Bronchial epithelial cell (primary cell): ENCODE measurements at regions not wholly inside any gene's neighbourhood (a gene's known extent, or its start where the extent isn't known, plus 50 kb on each side); places are given as distances from the start of the nearest gene placed in this dataset.
A peak's percentile ranks its signal among the peaks of the same experiment; 100 is the strongest.

ENCODE experiments used
- DNase-seq: peaks from one replicate; pipeline ENCODE4 v3.0.0-alpha.2; 2010; ENCODE audit warnings: low read depth
- FAIRE-seq: peaks from 2 replicates; lab custom pipeline; 2011; peaks lifted over from hg19 to GRCh38; lab: Jason Lieb, UNC
- H3K27me3 ChIP-seq: 2 replicates; pipeline ENCODE4 v1.5.1; 2011; ENCODE audit warnings: low read length; ENCODE audit not compliant: control insufficient read depth, insufficient read depth
- H3K36me3 ChIP-seq: 2 replicates; pipeline ENCODE4 v1.5.1; 2011; ENCODE audit warnings: low read length; ENCODE audit not compliant: control insufficient read depth, insufficient read depth
- H3K4me3 ChIP-seq: 2 replicates; pipeline ENCODE4 v1.5.1; 2011; ENCODE audit warnings: mild to moderate bottlenecking, low read depth, low read length, control low read depth
- TF ChIP-seq, protein P1 (sequence below): IDR thresholded peaks from 2 replicates; pipeline ENCODE4 v1.5.1; 2011; ENCODE audit warnings: mild to moderate bottlenecking, moderate library complexity, low read length, control low read depth, inconsistent platforms; ENCODE audit not compliant: insufficient read depth, severe bottlenecking

DNA sequence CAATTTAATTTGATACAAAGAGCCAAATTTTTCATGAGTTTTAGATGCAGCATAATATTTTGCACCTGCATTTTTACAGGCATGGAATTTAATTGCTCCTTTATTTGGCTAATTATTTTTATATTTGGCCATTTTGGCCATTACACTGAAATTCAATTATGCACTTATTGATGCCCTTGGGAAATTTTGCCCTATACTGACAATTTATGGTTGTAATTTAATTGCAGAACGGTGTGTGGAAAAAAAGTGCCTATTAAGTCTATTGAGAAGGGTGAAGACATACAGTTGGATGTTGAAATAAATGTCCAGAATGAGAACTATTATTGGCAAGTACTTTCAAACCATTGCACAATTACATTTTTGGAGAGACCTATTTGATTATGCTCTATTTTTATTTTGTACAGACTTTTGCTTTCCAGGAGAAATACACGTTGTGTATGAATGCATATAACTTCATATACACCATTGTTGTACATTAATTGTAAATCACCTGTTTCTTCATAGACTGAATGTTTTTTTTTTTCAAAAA, 1319.3 kb upstream of the CDH2 start:
- no peaks in the 10 kb centered on the region for H3K27me3 ChIP-seq
- TF ChIP-seq, protein P1, sequence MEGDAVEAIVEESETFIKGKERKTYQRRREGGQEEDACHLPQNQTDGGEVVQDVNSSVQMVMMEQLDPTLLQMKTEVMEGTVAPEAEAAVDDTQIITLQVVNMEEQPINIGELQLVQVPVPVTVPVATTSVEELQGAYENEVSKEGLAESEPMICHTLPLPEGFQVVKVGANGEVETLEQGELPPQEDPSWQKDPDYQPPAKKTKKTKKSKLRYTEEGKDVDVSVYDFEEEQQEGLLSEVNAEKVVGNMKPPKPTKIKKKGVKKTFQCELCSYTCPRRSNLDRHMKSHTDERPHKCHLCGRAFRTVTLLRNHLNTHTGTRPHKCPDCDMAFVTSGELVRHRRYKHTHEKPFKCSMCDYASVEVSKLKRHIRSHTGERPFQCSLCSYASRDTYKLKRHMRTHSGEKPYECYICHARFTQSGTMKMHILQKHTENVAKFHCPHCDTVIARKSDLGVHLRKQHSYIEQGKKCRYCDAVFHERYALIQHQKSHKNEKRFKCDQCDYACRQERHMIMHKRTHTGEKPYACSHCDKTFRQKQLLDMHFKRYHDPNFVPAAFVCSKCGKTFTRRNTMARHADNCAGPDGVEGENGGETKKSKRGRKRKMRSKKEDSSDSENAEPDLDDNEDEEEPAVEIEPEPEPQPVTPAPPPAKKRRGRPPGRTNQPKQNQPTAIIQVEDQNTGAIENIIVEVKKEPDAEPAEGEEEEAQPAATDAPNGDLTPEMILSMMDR: no peak
- no peaks in the 10 kb centered on the region for H3K36me3 ChIP-seq
- FAIRE-seq (no peak), DNase-seq (no peak)
- H3K4me3 ChIP-seq: no peak overlapping the region

DNA sequence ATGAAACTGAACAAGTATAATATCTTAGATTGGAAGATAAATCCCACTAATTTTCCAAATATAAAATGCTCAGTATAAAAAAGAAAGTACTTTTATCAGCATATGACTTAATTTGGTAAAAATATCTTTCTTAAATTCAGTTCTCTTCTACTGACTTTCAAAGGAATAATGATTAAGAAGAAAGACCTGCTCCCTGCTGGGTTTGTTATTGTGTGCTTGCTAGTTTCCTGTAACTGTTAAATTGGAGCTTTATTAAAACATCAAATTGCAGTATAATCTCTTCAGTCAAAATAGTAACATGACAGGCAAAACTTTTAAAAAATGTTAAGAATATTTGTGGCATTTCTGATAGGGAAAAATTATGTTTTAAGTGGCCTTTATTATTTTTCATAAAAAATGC, 1317.4 kb upstream of the CDH2 start:
- Histone ChIP-seq H3K36me3 (no peaks in the 10 kb centered on the region), H3K4me3 (no peak overlapping the region), H3K27me3 (no peaks in the 10 kb centered on the region)
- DNase-seq (no peak), FAIRE-seq (no peak)
- TF ChIP-seq, protein P1: no peak

DNA sequence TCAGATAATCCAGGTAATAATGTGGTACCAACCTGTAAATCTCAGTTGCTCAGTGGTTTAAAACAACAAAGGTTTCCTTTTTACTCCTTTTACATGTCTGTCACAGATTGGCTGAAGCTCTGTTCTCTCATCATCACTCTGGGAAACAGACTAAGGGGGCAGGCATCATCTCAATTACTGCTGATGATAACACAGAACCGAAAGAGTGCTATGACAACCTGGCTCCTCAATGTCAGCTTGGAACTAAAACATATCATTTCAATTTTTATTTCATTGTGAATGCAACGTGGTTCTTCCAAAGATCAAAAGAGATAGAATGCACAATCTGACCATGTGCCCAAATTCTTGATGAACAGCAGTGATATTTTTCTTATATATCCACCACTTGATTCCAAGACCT, 1315.0 kb upstream of the CDH2 start:
- TF ChIP-seq, protein P1: no peak
- H3K4me3 ChIP-seq: no peak overlapping the region
- DNase-seq (no peak), FAIRE-seq (no peak)
- H3K27me3 ChIP-seq: no peaks in the 10 kb centered on the region
- no peaks in the 10 kb centered on the region for H3K36me3 ChIP-seq

DNA sequence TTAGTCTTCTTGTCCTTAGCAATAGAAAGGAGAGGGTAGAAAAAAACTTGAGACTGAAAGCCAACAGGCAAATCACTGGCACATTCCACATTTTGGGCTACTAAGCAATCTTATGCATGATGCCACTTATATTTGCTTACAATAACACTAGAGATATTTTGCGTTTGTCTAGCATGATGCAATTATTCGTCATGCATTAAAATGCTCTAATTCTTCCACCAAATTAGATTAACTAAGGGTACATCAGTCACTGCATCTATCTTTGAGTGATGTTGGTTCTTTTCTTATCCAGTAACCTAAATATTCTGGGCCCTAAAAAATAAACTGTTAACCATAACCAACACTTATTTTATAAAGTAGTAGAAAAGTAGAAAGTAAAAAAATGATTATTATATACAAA, 1311.7 kb upstream of the CDH2 start:
- Histone ChIP-seq H3K36me3 (no peaks in the 10 kb centered on the region), H3K4me3 (no peak overlapping the region), H3K27me3 (no peaks in the 10 kb centered on the region)
- FAIRE-seq (no peak), DNase-seq (peak; percentile 7)
- TF ChIP-seq, protein P1: no peak

DNA sequence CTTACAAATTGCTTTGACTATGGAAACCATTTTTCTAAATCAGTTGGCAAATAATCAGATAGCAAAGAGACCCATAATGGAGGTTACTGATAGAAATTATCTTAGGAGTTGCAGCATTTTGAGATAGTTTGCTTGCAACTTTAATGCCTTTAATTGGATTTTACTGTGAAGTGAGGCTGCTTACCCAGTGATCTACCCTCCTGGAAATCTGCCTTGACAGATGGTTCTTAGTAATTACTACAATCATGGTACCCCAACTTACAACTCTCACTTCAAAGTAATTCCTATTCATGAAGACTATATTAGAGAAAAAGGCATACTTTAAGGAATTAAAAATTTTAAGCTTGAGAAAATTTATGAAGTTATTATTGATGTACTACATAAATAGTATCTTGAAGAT, 1288.6 kb upstream of the CDH2 start:
- no peak overlapping the region for H3K4me3 ChIP-seq

DNA sequence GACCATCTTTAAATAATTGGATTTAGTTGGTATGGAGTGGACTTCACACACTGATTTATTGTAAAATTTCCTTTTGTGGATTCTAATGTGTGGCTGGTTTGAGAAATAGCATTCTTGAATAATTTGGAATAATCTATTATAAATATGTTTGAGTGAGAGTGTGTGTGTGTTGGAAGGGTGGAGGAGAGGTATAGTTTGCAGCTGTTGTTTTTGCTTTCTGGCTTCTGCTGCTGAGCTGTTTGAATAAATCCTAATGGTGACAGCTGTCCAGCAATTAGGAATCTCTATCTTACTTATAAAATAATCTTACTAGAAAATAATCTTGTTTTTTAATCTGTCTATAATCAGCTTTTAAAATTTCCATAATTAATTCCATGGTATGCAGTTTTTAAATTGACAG, 1283.0 kb upstream of the CDH2 start:
- H3K27me3 ChIP-seq: no peaks in the 10 kb centered on the region
- H3K36me3 ChIP-seq: no peaks in the 10 kb centered on the region
- no peak for DNase-seq
- no peak for FAIRE-seq
- TF ChIP-seq, protein P1: no peak
- H3K4me3 ChIP-seq: no peak overlapping the region

More for the DNA sequence above, 1288.6 kb upstream of the CDH2 start:
- TF ChIP-seq, protein P1: no peak
- DNase-seq (no peak), FAIRE-seq (no peak)
- Histone ChIP-seq H3K27me3 (no peaks in the 10 kb centered on the region), H3K36me3 (no peaks in the 10 kb centered on the region)
